ENCODE measurements at regions not wholly inside any gene's neighbourhood (a gene's known extent, or its start where the extent isn't known, plus 50 kb on each side); places are given as distances from the start of the nearest gene placed in this dataset.

- no peak overlapping the region for H3K27ac ChIP-seq
- TF ChIP-seq CTCF (IDR thresholded peaks at IDR 0.05) (no peak), ZFX (IDR thresholded peaks at IDR 0.05; ENCODE audit: borderline replicate concordance) (no peak)
Measured at GRCh38 chr7:22066522-22066921, 120.8 kb upstream of the CDCA7L start.

- TF ChIP-seq ZFX (IDR thresholded peaks at IDR 0.05; ENCODE audit: borderline replicate concordance) (no peak), CTCF (IDR thresholded peaks at IDR 0.05) (no peak)
- no peak overlapping the region for H3K27ac ChIP-seq
Measured at GRCh38 chr7:22064816-22065215, 119.1 kb upstream of the CDCA7L start.

GRCh38 chr7:22061775-22062174, 116.1 kb upstream of the CDCA7L start:
- H3K27ac ChIP-seq, result no peak overlapping the region
- no peak for TF ChIP-seq ZFX (IDR thresholded peaks at IDR 0.05; ENCODE audit: borderline replicate concordance)
- no peak for TF ChIP-seq CTCF (IDR thresholded peaks at IDR 0.05)

GRCh38 chr7:22060863-22061262, 115.2 kb upstream of the CDCA7L start:
- TF ChIP-seq ZFX (IDR thresholded peaks at IDR 0.05; ENCODE audit: borderline replicate concordance) (no peak), CTCF (IDR thresholded peaks at IDR 0.05) (no peak)
- H3K27ac ChIP-seq, result no peak overlapping the region

- no peak for TF ChIP-seq ZFX (IDR thresholded peaks at IDR 0.05; ENCODE audit: borderline replicate concordance)
- no peak for TF ChIP-seq CTCF (IDR thresholded peaks at IDR 0.05)
- H3K27ac ChIP-seq, result no peak overlapping the region
Measured at GRCh38 chr7:22060197-22060596, 114.5 kb upstream of the CDCA7L start.

- no peak overlapping the region for H3K27ac ChIP-seq
- TF ChIP-seq ZFX (IDR thresholded peaks at IDR 0.05; ENCODE audit: borderline replicate concordance) (no peak), CTCF (IDR thresholded peaks at IDR 0.05) (no peak)
Measured at GRCh38 chr7:22055226-22055625, 109.5 kb upstream of the CDCA7L start.

- H3K27ac ChIP-seq, result no peak overlapping the region
- TF ChIP-seq CTCF (IDR thresholded peaks at IDR 0.05) (no peak), ZFX (IDR thresholded peaks at IDR 0.05; ENCODE audit: borderline replicate concordance) (no peak)
Measured at GRCh38 chr7:22052674-22053365, 107.1 kb upstream of the CDCA7L start.

Data from 22Rv1 (cell line).